Forelimb muscle (tissue), 1 donor: ENCODE measurements at regions not wholly inside any gene's neighbourhood (a gene's known extent, or its start where the extent isn't known, plus 50 kb on each side); places are given as distances from the start of the nearest gene placed in this dataset.

Experiments
- DNase-seq: peaks from one replicate; pipeline ENCODE4 v3.0.0-alpha.2; 2013; ENCODE audit warnings: low read depth

DNA sequence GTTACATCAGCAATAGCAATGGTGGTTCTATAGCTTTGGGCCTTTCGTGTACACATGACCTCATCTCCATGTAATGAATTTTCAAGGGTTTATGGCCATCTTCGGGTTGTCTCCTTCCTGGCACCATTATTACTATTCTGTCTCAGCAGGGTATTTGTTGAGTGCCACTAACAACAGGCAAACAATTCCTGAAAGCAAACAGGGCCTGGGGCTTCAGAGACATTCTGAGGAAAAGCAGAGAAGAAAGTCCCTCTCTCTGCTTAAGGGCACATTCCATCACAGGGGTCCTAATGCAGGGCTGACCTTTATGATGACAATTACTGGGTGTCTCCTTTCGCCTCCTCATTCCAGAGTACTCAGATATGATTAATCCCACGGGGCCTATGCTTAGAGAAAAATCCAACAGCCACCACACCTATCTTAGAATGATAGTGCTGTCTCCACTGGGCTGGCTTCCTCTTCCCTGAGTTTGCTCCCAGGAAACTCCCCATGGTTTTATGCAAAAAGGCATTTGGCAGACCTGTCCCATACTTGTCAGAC lies 540.2 kb upstream of the ZNF462 start:
- no peak for DNase-seq

DNA sequence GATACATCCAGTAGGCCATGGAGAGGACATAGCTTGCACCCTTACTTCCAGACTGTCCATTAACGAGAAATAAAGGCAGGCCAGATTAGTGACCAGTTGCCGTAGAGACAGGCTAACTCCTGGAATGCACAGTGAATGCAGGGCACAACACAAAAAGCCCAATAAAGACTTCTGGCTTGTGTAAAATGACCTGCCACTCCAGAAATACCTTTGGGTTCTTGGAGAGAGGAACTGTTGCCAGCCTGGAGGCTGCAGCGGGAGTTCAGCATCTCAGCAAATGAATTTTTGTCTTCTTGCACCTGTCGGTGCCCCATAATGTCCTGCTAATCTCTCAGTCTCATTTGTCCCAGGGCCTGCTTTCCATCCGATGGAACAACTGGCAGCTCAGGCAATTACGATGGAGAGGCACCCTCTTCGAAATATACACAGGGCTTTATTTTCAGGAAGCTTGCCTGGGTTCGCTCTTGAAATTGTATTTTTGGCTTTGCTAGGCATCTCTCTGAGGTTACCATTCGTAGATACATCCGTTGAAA lies 538.8 kb upstream of the ZNF462 start:
- no peak for DNase-seq

DNA sequence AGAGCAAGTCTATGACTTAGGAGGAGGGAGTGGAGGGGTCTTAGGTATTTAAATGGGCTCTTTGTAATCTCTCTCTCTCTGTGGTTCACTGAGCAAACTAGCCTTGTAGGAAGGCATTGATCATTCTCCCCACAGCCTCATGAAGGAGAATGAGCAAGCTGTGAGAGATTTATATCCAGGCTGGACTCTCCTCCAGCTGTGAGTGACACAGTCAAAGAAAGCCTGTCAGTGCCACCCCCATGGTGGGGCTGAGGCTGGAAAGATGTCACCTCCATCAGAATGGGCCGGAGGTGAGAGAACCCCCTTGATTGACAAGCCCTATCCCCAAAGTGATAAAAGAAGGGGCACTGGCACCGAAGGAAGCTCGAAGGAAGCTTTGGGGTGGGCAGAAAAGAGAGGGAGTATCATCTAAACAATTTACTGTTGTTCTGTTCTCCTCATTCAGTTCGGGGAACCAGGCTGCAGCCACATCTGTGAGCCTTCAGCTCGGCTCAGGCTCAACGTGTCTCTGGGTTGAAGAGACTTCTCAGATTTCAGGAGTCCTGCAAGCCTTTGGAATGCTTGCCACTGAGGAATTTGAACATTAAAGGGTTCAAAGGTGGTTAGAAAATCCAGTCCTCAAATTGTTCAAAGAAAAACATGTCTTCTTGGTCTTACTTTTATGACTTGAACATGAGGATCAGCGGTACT lies 538.2 kb upstream of the ZNF462 start:
- DNase-seq, result no peak

DNA sequence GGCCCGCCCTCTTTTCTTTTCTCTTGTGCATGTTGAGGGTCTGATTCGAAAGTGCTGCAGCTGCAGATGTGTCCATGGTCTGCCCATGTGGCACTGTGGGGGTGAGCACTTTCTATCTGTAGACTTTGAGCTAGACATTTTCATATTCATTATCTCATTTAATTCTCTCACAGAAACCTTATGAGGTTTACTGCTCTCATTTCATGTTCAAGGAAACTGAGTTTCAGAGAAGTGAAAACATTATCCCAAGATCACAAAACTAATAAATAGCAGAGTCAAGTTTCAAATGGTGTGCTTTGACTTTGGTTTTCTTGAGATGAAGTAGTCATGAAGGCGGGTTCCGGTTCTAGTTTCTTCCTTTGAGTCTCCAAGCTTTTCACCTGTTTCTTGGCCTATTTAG lies 536.5 kb upstream of the ZNF462 start:
- no peak for DNase-seq

DNA sequence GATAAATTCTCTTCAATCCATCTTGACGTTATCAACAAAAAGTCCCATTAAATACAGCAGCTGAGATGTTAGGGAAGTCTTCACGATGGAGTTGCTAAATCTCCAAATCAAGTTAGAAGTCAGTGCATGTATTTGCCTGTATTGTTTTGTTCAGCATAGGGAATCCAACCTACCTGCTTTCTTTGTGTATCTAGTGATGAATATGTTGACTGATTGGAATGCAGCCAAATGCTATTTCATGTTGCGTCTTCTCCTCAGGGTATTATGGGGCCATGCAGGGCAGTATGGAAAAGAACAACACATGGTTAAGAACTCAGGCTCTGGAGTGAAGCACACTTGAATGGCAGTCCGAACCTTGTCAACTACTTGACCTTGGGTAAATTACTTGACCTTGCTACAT lies 529.5 kb upstream of the ZNF462 start:
- DNase-seq, result no peak

DNA sequence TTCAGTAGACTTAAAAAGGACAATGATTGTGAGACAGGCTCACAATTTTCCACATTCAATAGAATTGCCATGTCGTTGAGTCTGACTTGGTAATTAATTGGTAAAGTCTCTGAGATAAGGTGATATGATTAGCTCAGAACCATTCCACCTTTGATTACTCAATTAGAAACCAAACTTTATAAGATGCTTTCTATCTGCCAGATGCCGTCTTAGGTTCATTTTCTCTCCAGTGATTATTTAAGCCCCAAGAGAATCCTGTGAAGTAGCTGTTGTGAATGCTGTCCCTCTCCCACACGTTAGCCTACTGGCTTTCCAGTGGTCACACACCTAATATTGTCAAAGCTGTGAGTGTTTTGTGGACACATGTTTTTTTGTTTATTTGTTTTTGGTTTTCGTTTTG lies 528.9 kb upstream of the ZNF462 start:
- no peak for DNase-seq

DNA sequence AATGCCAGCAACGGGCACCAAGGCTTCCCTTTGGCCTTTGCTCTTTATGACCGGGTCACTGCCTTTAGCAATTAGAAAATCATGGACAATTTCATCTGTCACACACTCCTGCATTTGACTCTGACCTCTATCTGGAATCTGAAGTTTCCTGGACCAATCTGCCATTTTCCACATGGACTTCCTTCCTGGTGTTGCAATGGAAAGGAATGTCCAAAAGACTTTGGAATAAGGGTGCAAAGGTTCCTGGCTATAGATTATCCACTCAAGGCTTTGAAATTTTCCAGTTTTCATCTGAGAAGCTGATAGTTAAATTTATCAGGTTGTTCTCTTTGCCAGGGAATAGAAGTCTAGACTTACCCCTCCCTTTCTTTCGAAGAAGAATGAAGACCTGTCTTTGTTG lies 523.1 kb upstream of the ZNF462 start:
- DNase-seq, result no peak

DNA sequence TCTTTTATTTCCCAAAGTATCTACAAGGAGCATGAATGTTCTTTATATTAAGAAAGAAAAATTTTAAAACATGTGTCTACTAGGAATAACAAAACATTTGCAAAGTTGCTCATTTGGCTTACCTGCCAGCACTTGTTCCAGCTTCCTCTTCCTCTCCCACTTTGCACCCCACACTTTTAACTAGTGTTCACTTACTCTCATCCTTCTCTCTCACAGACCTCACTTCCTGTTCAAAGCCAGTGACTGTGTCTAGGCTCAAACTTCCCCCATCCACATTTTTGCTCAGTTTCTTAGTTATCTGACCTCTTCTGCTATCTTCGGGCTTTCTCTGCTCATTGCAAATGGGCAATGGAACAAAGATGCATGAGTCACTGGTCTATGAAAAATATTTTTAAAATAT lies 512.2 kb upstream of the ZNF462 start:
- no peak for DNase-seq

DNA sequence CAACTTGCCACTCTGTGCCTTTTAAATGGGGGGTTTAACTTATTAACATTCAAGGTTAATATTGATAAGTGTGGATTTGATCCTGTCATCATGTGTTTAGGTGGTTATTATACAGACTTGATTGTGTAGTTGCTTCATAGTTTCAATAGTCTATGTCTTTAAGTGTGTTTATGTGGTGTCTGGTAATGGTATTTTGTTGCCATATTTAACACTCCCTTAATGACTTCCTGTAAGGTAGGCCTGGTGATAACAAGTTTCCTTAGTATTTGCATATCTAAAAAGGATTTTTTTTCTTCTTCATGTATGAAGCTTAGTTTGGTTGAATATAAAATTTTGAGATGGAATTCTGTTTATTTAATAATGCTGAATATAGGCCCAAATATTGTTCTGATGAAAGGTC lies 506.0 kb upstream of the ZNF462 start:
- no peak for DNase-seq

DNA sequence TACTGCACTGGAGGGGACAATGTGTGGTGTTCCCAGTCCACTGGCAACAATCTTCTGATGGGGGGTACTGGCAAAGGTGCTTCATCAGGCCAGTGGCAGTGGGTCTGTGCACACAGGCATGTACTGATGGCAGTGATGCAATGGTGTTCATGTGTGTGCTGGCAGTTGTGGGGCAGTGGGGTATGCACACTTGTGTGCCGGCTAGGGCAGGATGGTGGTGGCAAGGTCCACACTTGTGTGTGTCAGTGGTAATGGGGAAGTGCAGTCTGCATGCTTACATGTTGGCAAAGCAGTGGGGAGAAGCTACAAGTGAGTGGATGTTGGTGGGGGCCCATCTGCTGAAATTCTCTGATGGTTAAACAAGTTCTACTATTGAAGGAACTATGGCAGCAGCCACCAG lies 504.6 kb upstream of the ZNF462 start:
- no peak for DNase-seq

DNA sequence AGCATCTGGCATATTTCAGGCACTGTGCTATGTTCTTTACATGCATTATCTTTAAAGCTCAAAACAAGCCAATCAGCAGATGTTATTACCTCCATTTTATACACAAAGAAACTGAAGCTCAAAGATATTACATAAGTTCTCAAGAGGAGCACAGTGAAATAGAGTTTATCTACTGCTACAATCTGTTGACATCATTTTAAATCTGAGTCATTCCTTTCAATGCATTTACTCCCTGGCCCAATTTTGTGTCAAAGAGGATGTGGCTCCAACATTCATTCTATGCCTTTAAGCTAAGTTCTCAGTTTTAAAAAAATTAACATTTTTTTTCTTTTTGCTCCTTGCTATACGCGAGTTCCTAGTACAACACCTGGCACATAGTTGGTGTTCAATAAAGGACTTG lies 486.3 kb upstream of the ZNF462 start:
- DNase-seq, result no peak

DNA sequence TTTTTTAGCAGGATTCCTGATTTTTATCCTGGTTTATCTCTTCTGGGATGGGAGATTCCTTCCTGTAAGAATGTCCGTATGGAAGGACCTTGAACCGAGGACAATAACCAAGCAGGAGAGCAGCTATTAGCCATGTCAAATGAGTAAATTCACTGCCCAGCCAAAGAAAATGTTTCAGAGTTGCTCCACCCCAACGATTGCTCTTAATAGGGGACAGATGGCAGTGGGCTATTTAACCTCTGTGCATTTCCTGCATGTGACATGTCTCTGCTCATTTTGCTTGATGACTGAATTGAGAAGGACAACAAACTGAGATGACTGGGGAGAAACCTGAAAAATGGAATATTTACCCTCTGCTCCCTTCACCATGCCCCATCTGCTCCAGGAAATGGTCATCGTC lies 479.9 kb upstream of the ZNF462 start:
- DNase-seq, result no peak

DNA sequence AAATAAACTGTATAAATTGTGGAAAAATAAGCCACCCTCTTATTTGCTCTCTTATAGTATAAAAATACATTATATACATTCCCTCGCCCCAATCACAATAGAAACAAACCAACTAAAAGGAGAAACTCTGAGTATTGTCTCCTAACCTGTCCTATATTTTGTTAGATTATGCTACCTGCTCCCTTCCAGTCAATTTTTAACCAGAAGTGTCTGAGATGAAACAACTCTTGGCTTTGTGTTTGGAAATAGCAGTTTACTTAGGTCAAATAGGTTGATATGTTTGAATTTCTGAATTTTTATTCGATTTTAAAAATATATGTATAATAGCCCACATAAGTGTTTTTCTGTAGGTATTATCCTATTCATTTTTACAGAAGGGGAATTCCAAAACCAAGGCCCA lies 475.0 kb upstream of the ZNF462 start:
- DNase-seq, result no peak

DNA sequence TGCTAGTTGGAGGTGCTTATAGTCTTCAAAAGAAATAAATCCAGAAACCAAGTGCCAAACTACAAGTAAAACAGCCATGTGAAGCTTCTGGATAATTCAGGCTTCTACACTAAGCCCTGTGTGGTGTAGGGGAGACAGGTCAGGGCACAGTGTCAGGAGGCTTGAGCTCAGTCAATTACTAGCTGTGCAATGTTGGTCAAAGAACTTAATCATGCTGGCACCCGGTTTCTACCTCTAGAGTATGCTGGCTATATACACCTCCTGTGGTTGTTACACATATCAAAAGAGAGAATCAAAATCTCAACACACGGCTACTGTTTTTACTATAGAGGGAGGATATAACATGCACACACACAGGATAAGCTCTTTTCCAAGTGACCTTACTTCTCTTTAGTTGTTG lies 469.7 kb upstream of the ZNF462 start:
- no peak for DNase-seq

DNA sequence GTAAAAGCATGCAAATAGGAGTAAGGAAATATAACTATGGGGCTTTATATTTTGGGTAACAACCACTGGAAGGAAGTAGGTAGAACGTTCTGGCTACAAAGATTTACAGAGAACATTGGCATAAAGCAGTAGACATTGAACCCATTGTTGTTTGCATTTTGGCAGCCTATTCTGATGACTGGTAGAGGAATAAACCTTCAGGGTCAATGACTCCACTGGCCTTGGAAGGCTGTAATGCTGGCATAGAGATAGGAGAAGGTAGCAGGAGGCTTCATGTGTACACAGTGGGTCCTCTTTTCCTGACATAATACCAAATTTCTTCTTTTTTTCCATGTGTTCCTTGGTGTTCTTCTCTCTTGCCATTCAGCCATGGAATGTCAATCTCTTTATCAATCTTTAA lies 462.8 kb upstream of the ZNF462 start:
- DNase-seq, result no peak

DNA sequence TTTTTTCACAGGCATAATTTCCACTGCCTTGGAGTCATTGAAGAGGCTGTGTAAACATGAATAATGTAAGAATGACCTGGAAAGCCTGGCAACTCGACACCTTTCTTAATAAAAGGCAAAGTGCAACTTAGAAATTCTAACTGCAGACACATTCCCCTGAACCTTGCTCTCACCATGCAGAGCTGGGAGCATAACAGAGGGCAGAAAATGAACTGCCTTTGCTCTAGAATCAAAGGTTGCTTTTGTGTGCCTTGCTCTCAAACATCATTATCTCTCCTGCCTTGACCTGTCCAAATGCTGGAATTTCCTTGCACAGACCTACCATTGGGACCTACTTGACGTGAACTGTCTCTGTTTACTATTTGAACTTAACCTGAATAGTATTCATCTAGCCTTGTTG lies 462.0 kb upstream of the ZNF462 start:
- no peak for DNase-seq

DNA sequence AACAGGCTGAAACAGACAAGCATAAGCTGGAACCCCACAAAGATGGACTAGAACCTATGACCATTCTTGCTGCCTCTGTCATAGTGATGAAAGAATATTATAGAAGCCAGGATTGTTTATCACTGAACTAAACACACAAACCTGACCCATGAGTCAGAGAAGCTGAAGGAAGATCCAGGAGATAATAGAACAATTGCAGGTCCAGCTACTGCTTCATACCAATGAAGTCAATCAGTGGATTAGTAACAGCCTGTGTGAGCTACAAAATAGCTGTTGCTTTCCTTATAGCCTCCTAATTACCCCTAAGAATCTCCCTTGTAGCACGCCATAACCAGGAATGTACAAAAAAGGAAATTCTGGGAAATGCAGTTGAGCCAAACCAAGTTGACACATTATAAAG lies 459.9 kb upstream of the ZNF462 start:
- DNase-seq, result no peak

DNA sequence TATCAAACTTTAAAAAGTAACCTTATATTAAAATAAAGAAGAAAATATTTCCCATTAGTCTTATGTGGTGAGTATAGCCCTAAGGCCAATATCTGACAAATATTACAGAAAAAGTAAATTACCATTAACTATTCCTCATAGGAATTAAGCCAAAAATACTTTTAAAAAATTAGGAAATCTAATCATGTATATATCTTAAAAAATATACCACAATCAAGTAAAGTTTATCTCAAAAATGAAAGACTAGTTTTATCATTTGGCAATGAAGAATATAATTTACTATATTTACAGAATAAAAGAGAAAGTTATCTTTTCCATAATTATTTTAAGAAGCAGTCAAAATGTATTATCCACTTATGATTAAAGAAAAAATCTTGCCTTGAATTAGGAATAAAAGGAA lies 458.8 kb upstream of the ZNF462 start:
- DNase-seq, result no peak

DNA sequence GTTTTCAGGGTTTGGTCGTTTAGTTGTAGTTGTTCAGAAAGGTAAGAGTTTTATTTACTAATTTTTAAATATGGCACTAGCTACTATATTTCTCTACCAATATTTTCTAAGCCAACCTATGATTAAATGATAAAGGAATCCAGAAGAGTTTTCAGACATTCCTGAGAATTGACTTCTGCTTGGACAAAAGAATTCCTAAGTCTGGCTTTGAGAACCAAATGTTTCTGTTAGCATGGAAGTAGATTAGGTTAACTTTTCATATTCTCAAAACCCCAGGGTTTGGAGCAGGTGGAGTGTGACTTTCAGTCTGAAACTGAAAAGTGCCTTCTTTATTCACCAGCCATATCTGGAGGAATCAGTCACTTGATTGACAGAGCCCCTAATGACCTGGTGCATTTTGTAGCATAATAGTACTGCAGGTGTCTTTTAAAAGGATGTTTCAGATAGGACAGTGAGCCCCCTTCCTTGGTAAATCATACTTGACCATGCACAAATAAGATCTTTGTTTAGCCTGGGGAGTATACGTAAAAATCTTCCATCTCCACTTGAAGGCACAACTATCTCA lies 457.0 kb upstream of the ZNF462 start:
- DNase-seq, result no peak

DNA sequence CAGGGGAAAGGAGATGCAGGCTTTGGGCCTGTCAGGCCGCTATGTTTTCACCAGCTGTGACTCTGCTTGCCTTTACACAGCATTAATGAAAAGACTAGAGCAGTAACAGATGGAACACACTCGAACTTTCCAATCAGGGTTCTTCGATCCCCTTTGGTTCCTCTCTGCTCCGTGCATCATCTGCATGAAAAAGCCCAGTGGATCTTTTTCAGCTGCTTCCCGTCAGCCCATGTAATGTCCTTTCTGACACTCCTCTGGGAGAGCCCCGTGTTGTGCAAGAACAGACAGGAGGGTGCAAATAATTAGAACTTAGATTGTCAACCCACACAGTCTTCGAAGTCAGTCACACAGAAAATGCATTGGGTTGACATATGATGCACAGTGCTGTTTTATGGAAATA lies 448.9 kb upstream of the ZNF462 start:
- no peak for DNase-seq

DNA sequence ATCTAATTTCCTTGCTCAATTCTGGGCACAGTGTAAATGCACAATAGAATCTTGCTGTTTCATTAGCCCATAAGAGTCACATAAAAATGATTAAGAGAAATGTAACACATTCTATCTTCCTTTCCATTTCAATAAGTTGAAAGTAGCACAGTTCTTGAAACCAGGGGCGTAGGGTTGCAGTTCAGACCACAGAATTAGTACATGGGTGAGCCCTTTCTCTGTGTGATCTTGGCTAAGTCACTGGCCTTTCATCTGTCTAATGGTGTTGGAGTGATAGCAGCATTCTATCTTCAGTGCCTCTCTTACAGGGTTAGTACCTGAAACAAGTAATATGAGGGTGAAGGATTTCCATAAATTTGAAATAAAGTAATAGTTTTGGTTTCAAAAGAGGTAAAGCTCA lies 445.3 kb upstream of the ZNF462 start:
- no peak for DNase-seq

DNA sequence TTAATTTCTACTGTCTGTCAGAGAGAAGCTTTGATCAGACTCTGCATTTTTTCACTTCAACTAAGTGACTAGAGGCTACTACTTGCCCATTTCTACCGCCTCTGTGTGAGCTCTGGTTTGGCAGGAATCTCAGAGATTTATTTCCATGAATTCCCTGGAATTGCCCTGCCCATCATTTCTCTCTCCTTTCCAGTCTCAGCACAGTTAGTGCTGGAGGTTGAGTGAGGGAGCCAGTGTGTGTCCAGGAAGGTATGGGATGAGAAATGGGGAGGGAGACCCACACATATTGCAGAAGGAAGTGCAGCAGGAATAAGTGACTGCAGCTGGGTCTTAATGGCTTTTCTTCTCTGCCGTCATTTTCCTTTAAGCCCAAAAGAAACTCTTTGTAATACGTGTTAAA lies 443.1 kb upstream of the ZNF462 start:
- DNase-seq, result no peak

DNA sequence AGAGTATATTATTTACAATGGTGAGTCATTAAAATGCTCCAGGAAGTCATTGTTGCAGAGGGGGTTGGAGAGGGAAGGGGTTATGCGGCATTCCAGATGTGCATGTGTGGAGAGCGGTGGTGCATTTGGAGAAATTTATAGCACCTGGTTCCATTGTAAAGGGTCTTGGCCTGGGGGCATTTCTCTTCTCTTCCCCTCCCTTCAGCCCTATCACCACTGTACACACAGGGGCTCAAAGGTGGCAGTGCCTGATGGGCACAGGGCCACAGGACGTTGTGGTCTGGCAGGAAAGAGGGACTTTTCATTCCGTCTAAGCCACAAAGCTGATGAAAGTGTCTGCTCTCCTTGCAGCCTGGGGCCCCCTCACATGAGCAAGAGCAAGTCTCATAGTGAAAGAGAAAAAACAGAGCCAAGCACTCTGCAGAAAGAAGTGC lies 442.4 kb upstream of the ZNF462 start:
- no peak for DNase-seq

DNA sequence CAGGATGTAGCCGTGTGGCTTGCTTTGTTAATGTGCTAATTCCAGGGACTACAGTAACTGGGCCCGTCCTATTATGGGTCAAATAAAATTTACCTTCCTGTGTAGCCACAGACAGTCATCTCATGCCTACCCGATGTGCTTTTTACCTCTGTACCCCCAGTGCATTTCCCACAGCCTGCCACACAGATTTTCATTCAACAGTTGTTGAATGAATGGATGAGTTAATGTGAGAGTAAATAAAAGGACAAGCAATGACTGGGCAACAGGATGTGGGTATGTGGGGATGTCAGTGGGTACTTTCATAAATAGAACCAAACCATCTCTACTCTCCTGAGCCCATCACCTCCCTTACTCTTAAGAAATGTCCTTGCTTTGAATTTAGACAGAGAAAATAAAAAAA lies 441.2 kb upstream of the ZNF462 start:
- DNase-seq, result no peak
